ENCODE measurements at regions not wholly inside any gene's neighbourhood (a gene's known extent, or its start where the extent isn't known, plus 50 kb on each side); places are given as distances from the start of the nearest gene placed in this dataset.

- no peak overlapping the region for H3K27ac ChIP-seq
- H3K36me3 ChIP-seq (ENCODE audit: insufficient read depth) = no peaks in the 10 kb centered on the region
- H3K27me3 ChIP-seq (ENCODE audit: insufficient read depth, low read depth) = no peaks in the 10 kb centered on the region
- no peak overlapping the region for H3K4me3 ChIP-seq (IDR thresholded peaks at IDR 0.05; ENCODE audit: insufficient read depth, low read depth, low read length)
- TF ChIP-seq CTCF (conservative IDR thresholded peaks at IDR 0.05; ENCODE audit: low read depth, low read length) = no peak
- no peak overlapping the region for H3K4me2 ChIP-seq
- no peaks in the 10 kb centered on the region for H3K4me1 ChIP-seq (ENCODE audit: low read depth, poor library complexity, severe bottlenecking)
- H3K79me2 ChIP-seq (ENCODE audit: insufficient read depth, low read depth) = no peaks in the 10 kb centered on the region
- H4K20me1 ChIP-seq (ENCODE audit: insufficient read depth) = no peaks in the 10 kb centered on the region
- no peak overlapping the region for H3K9ac ChIP-seq
- no peak overlapping the region for H2AFZ ChIP-seq (ENCODE audit: low read depth)
Observed at GRCh38 chr10:124174071-124174566, 80.7 kb upstream of the CHST15 start.

GRCh38 chr10:124173298-124173900 is 80.0 kb upstream of the CHST15 start:
- Histone ChIP-seq H2AFZ (ENCODE audit: low read depth) (no peak overlapping the region), H3K27me3 (ENCODE audit: insufficient read depth, low read depth) (no peaks in the 10 kb centered on the region), H3K9ac (no peak overlapping the region), H3K4me3 (IDR thresholded peaks at IDR 0.05; ENCODE audit: insufficient read depth, low read depth, low read length) (no peak overlapping the region), H4K20me1 (ENCODE audit: insufficient read depth) (no peaks in the 10 kb centered on the region), H3K27ac (no peak overlapping the region), H3K4me1 (ENCODE audit: low read depth, poor library complexity, severe bottlenecking) (no peaks in the 10 kb centered on the region), H3K4me2 (no peak overlapping the region), H3K36me3 (ENCODE audit: insufficient read depth) (no peaks in the 10 kb centered on the region), H3K79me2 (ENCODE audit: insufficient read depth, low read depth) (no peaks in the 10 kb centered on the region)
- no peak for TF ChIP-seq CTCF (conservative IDR thresholded peaks at IDR 0.05; ENCODE audit: low read depth, low read length)

- H3K4me3 ChIP-seq (IDR thresholded peaks at IDR 0.05; ENCODE audit: insufficient read depth, low read depth, low read length) = no peak overlapping the region
Observed at GRCh38 chr10:124172181-124172916, 79.0 kb upstream of the CHST15 start.

GRCh38 chr10:124171561-124171960 is 78.2 kb upstream of the CHST15 start:
- H3K79me2 ChIP-seq (ENCODE audit: insufficient read depth, low read depth) = no peaks in the 10 kb centered on the region
- TF ChIP-seq CTCF (conservative IDR thresholded peaks at IDR 0.05; ENCODE audit: low read depth, low read length) = no peak
- no peak overlapping the region for H3K4me2 ChIP-seq
- no peaks in the 10 kb centered on the region for H4K20me1 ChIP-seq (ENCODE audit: insufficient read depth)
- H3K27me3 ChIP-seq (ENCODE audit: insufficient read depth, low read depth) = no peaks in the 10 kb centered on the region
- H2AFZ ChIP-seq (ENCODE audit: low read depth) = no peak overlapping the region
- H3K4me1 ChIP-seq (ENCODE audit: low read depth, poor library complexity, severe bottlenecking) = no peaks in the 10 kb centered on the region
- no peaks in the 10 kb centered on the region for H3K36me3 ChIP-seq (ENCODE audit: insufficient read depth)
- no peak overlapping the region for H3K9ac ChIP-seq
- H3K4me3 ChIP-seq (IDR thresholded peaks at IDR 0.05; ENCODE audit: insufficient read depth, low read depth, low read length) = no peak overlapping the region
- no peak overlapping the region for H3K27ac ChIP-seq

More at GRCh38 chr10:124172181-124172916, 79.0 kb upstream of the CHST15 start:
- H3K36me3 ChIP-seq (ENCODE audit: insufficient read depth) = no peaks in the 10 kb centered on the region
- H3K27me3 ChIP-seq (ENCODE audit: insufficient read depth, low read depth) = no peaks in the 10 kb centered on the region
- H3K27ac ChIP-seq = no peak overlapping the region
- TF ChIP-seq CTCF (conservative IDR thresholded peaks at IDR 0.05; ENCODE audit: low read depth, low read length) = no peak
- no peaks in the 10 kb centered on the region for H4K20me1 ChIP-seq (ENCODE audit: insufficient read depth)
- no peak overlapping the region for H2AFZ ChIP-seq (ENCODE audit: low read depth)
- no peaks in the 10 kb centered on the region for H3K79me2 ChIP-seq (ENCODE audit: insufficient read depth, low read depth)
- no peaks in the 10 kb centered on the region for H3K4me1 ChIP-seq (ENCODE audit: low read depth, poor library complexity, severe bottlenecking)
- H3K4me2 ChIP-seq = no peak overlapping the region
- no peak overlapping the region for H3K9ac ChIP-seq

All from KMS-11 (cell line).